ENCODE measurements at regions not wholly inside any gene's neighbourhood (a gene's known extent, or its start where the extent isn't known, plus 50 kb on each side); places are given as distances from the start of the nearest gene placed in this dataset.

DNA sequence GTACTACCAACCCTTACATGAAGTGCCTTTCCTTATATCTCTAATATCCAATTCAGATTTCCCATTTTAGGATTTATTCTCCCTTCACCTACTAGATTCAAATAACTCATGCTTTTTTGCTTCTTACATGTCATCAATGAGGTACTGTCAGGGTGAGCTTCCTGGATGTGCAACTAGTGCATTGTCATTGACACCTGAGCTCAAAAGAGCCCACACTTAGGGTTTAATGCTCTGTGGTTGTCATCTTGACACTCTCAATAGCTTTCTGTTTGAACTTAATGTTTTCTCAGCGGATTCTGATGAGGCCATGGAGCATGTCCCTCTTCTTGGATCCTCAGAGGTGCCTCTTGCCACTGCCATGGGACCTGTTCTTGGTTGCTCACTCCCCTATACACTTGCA is 1033.3 kb upstream of the EYS start:
- H3K36me3 Mint-ChIP-seq (ENCODE audit: insufficient read depth), result no peaks in the 10 kb centered on the region
- ATAC-seq (replicated peaks), result no peak
- H3K4me3 Mint-ChIP-seq, result no peak overlapping the region
- H3K9me3 Mint-ChIP-seq, result peaks cover 6 to 9% of the 10 kb centered on the region in 2 donors
- no peak overlapping the region for H3K27ac Mint-ChIP-seq
- H3K4me1 Mint-ChIP-seq (ENCODE audit: low read depth in 2 of 2), result no peaks in the 10 kb centered on the region
- H3K27me3 Mint-ChIP-seq, result no peaks in the 10 kb centered on the region
- no peak for DNase-seq

DNA sequence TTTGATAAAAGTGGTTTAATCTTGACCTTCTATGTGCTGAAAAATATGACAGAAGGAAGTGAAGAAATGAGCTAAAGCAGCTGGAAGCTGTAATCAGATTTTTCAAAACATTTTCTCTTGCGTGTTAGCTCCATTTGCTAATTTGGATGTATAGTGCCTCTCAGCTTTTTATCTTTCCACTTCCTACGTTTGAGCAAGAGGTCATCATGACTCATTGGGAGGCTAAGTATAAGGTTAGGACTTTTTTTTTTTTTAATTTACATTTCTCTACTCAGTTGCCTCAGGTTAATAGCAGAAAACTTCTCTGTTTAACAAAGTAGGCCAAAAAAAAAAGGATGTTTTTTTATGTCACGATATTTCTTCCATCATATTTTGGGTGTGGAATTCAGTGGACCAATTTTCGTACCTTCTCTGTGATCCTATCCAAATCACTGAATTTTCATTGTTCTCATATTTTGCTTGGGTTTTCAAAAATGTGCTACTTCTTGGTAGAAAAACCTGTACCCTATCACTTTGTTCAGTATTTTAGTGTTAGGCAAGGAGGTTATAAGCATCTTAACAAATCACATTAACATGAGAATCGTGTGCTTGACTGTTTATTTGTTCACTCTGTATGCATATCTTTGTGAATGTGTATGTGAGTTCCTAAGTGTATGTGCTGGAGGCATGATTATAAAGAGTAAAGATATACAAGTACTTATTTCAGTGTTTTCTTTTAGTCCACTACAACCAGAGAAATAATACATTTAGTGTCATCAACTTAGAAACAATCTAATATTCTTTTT is 1028.3 kb upstream of the EYS start:
- Mint-ChIP-seq H3K36me3 (ENCODE audit: insufficient read depth) (no peaks in the 10 kb centered on the region), H3K4me1 (ENCODE audit: low read depth in 2 of 2) (no peaks in the 10 kb centered on the region), H3K27ac (no peak overlapping the region), H3K27me3 (no peaks in the 10 kb centered on the region), H3K9me3 (peaks cover 10 to 12% of the 10 kb centered on the region in 2 donors), H3K4me3 (no peak overlapping the region)
- no peak for ATAC-seq (replicated peaks)
- no peak for DNase-seq

DNA sequence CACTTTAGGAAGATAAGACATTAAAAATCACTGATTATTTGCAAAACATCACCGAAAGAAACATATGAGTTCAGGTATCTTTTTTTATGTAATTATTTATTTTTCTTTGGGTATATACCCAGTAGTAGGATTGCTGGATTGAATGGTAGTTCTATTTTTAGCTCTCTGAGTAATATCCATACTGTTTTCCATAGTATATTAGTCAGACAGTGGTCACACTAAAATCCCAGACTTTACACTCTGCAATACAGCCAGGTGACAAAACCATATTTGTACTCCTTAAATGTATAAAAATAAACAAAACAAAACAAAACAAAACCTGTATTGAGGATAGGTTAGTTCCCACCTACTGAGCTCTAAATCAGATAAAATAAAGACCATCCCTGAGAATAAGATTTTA is 1024.3 kb upstream of the EYS start:
- ATAC-seq (replicated peaks) (no peak), DNase-seq (no peak)
- Mint-ChIP-seq H3K4me3 (no peak overlapping the region), H3K4me1 (ENCODE audit: low read depth in 2 of 2) (no peaks in the 10 kb centered on the region), H3K27me3 (no peaks in the 10 kb centered on the region), H3K9me3 (peaks cover 6 to 10% of the 10 kb centered on the region in 2 donors), H3K27ac (no peak overlapping the region), H3K36me3 (ENCODE audit: insufficient read depth) (no peaks in the 10 kb centered on the region)

DNA sequence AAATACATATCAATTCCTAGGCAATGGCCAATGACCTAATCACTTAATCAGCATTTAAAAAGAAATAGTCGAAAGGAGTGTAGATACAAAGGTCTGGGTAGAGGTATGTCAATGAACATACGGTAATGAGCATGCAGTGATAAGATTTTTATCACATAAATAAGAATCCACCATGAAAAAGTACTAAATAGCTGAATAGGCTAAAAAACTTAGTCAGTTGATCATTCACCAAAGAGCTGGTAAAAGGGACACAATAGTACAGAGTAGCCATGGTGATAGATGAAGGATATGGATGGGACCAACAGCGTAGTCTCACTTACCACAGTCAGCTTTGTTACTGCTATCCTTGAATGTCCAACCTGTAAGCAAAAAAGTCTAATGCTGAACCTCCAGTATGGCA is 1018.6 kb upstream of the EYS start:
- DNase-seq, result no peak
- no peak for ATAC-seq (replicated peaks)
- Mint-ChIP-seq H3K4me3 (no peak overlapping the region), H3K4me1 (ENCODE audit: low read depth in 2 of 2) (no peaks in the 10 kb centered on the region), H3K27ac (no peak overlapping the region), H3K9me3 (peaks cover 0 to 10% of the 10 kb centered on the region in 2 donors), H3K36me3 (ENCODE audit: insufficient read depth) (no peaks in the 10 kb centered on the region), H3K27me3 (no peaks in the 10 kb centered on the region)

DNA sequence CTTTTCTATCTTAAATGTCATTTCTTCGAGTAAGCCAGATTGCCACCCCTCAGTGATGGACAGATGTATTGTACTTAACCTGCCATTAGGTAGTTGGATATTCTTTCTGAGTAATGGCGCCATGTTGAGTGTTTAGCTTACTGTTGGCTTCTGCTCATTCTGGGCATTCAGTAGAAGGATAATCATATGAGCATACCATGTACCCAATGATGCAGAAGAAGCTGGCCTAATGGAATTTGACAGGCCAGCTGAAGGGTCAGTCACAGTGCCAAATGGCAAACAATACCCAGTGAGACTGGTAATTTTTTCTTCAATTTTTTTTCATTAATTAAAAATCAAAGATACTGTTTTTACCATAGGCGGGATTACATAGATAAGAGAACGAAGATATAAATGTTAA is 1010.8 kb upstream of the EYS start:
- Mint-ChIP-seq H3K4me1 (ENCODE audit: low read depth in 2 of 2) (no peaks in the 10 kb centered on the region), H3K4me3 (no peak overlapping the region), H3K9me3 (peaks cover 0 to 11% of the 10 kb centered on the region in 2 donors), H3K36me3 (ENCODE audit: insufficient read depth) (no peaks in the 10 kb centered on the region), H3K27me3 (no peaks in the 10 kb centered on the region), H3K27ac (no peak overlapping the region)
- no peak for DNase-seq
- ATAC-seq (replicated peaks), result no peak

DNA sequence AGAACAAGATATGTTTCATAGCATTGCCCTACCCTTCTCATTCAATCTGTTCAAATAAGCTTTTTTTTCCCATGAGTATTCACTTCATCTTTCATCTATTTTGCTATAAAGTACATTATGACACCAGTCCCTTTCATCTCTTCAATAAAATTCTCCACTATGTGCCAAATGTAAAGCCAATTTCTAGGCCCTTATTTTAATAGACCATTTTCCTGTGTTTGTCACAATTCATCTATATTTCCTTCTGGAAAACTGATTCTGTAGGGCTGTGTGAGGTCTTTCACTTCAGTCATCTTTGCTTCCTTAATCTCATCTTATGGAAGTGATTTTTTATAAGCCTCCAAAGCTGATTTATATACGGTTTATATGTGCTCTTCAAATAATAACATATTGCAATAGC is 992.4 kb upstream of the EYS start:
- H3K9me3 Mint-ChIP-seq, result peaks cover 0 to 7% of the 10 kb centered on the region in 2 donors
- H3K27ac Mint-ChIP-seq, result no peak overlapping the region
- H3K4me3 Mint-ChIP-seq, result no peak overlapping the region
- DNase-seq (no peak), ATAC-seq (replicated peaks) (no peak)
- no peaks in the 10 kb centered on the region for H3K27me3 Mint-ChIP-seq
- no peaks in the 10 kb centered on the region for H3K4me1 Mint-ChIP-seq (ENCODE audit: low read depth in 2 of 2)
- no peaks in the 10 kb centered on the region for H3K36me3 Mint-ChIP-seq (ENCODE audit: insufficient read depth)

DNA sequence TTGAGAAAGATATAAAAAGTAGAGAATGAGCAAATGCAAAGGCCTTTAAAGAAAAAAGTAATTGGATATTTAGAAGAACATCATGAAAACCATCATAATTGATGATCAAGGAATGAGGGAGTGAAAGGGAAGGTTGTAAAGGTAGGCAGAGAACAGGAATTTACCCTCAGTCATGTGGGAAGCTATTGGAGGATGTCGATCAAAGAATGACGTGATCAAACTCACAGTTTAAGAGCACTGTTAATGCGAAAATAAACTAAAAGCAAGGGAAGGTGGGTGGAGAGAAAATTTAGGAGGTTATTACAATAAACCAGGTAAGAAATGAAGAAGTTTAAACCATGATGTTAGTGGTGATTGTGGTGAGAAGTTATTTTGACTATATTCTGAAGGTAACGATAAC is 982.6 kb upstream of the EYS start:
- Mint-ChIP-seq H3K4me1 (ENCODE audit: low read depth in 2 of 2) (no peaks in the 10 kb centered on the region), H3K27me3 (no peaks in the 10 kb centered on the region), H3K27ac (no peak overlapping the region), H3K36me3 (ENCODE audit: insufficient read depth) (no peaks in the 10 kb centered on the region), H3K4me3 (no peak overlapping the region), H3K9me3 (peaks cover 7 to 28% of the 10 kb centered on the region in 2 donors)
- ATAC-seq (replicated peaks) (no peak), DNase-seq (no peak)

DNA sequence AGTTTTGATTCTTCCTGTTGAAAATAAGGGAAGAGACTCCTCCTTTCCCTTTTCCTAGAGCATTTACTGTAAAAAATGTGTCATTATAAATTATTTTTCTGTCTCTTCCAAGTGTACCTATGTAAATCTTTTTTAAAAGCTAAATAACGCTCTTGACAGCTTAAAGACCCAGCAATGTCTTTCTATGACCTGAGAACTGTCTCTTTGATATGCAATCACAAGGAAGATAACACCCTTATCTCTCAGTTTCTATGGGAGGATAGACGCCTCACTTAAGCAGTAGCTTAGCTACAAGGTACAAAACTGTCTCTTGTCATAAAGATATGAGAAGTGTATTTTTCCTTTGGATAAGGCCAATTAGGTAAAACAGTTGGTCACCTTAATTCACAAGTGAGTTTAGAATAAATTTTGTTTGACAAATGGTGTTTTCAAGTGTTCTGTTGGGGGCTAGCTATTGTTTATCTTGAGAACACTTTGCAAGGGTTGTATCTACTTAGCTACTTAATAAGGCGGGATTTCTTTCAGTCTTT is 980.6 kb upstream of the EYS start:
- Mint-ChIP-seq H3K27ac (no peak overlapping the region), H3K4me3 (no peak overlapping the region), H3K9me3 (peaks cover 7 to 19% of the 10 kb centered on the region in 2 donors), H3K4me1 (ENCODE audit: low read depth in 2 of 2) (no peaks in the 10 kb centered on the region), H3K36me3 (ENCODE audit: insufficient read depth) (no peaks in the 10 kb centered on the region), H3K27me3 (no peaks in the 10 kb centered on the region)
- no peak for DNase-seq
- ATAC-seq (replicated peaks), result no peak

DNA sequence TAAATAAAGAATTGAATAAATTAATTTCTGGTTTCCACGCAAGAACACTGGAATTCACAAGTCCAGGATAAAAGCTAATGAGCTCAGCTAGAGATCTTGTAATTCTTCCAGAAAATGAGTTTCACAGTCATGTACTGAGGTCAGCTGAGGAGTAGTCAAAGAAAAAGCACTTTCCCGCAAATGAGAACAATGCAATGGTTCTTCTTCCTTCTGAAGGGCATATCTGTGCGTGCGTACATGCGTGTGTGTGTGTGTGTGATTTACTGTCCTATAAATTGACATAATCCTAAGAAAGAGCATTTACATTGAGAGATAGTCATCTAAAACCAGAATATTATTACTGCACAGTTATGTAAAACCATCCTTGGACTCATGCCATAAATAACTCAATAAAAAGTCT is 968.9 kb upstream of the EYS start:
- ATAC-seq (replicated peaks) (no peak), DNase-seq (no peak)
- H3K4me1 Mint-ChIP-seq (ENCODE audit: low read depth in 2 of 2), result no peaks in the 10 kb centered on the region
- no peak overlapping the region for H3K4me3 Mint-ChIP-seq
- no peaks in the 10 kb centered on the region for H3K36me3 Mint-ChIP-seq (ENCODE audit: insufficient read depth)
- no peak overlapping the region for H3K27ac Mint-ChIP-seq
- H3K9me3 Mint-ChIP-seq, result peaks cover 0 to 4% of the 10 kb centered on the region in 2 donors
- H3K27me3 Mint-ChIP-seq, result no peaks in the 10 kb centered on the region

DNA sequence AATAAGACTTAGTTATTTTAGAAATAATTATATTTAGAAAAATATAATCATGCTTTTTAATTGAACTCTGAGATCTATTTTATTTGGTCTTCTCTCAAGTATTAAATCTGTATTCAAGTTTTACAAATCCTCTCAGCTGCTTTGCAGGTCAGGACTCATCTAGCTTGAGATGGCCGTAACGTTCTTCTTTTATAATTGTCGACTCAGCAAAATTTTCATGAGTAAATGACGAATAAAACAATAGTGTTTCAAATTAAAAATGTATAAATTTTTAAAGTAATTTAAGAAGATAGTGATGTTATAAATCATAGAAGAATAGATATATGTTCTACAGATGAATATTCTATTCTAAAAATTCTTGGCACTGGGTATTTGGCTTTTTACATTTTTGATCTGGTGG is 957.1 kb upstream of the EYS start:
- ATAC-seq (replicated peaks) (no peak), DNase-seq (no peak)
- Mint-ChIP-seq H3K36me3 (ENCODE audit: insufficient read depth) (no peaks in the 10 kb centered on the region), H3K27me3 (no peaks in the 10 kb centered on the region), H3K4me3 (no peak overlapping the region), H3K27ac (no peak overlapping the region), H3K4me1 (ENCODE audit: low read depth in 2 of 2) (no peaks in the 10 kb centered on the region), H3K9me3 (peaks cover 6 to 7% of the 10 kb centered on the region in 2 donors)

DNA sequence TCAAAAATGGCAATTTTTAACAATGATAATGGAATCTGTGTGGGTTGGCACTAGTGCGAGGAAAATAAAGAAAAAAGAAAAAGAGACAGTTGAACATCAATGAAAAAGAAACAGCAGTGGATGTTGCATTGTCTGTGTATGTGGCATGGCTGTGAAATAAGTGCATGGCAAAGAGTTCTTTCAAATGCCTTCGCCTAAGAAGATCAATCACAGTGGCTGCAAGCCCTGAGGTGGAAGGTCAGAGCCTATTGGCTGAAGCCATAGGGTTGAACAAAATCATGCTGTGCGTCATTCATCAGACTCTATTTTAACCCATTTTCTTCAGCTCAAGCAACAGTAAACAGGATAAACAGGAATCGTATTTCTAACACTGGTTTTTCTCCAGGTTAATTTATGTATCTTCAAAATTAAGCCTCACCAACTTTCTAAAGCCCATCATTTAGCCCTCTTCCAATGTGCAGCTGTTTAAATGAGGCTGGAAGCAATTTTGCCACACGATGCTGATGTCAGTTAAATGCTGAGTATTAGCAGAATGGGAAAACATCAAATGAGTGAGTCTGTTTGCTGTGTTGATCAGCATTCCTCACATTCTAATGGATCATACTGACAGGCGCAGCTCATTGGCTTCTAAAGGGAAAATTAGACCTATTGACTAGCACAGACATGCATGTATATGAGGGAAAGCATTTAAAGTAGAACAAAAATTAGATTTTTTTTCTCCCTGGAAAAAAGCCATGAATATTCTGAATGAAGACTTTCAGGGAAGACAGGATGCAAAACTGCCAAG is 955.9 kb upstream of the EYS start:
- no peak overlapping the region for H3K27ac Mint-ChIP-seq
- no peaks in the 10 kb centered on the region for H3K27me3 Mint-ChIP-seq
- H3K36me3 Mint-ChIP-seq (ENCODE audit: insufficient read depth), result no peaks in the 10 kb centered on the region
- DNase-seq, result no peak
- no peak for ATAC-seq (replicated peaks)
- H3K4me3 Mint-ChIP-seq, result no peak overlapping the region
- no peaks in the 10 kb centered on the region for H3K4me1 Mint-ChIP-seq (ENCODE audit: low read depth in 2 of 2)
- peaks cover 5 to 7% of the 10 kb centered on the region in 2 donors for H3K9me3 Mint-ChIP-seq

DNA sequence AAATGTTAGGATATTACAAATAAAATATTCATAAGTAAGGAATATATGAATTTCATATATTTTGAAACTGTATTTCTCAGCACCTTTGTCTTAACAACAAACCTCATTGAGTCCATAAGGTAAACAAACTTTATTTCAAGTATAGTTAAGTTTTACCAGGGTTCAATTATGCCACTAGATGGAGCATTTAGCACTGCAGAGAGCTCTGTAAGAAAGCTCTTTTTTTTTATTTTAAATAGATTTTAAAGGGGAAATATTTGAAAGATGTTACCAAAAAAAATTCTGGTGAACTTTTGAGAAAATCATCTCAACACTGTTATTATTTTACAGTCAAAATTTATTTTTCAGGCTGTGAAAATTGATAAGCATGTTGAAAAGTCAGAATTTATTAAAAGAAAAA is 955.2 kb upstream of the EYS start:
- Mint-ChIP-seq H3K36me3 (ENCODE audit: insufficient read depth) (no peaks in the 10 kb centered on the region), H3K4me1 (ENCODE audit: low read depth in 2 of 2) (no peaks in the 10 kb centered on the region), H3K4me3 (no peak overlapping the region), H3K27me3 (no peaks in the 10 kb centered on the region), H3K27ac (no peak overlapping the region), H3K9me3 (peaks cover 6 to 7% of the 10 kb centered on the region in 2 donors)
- no peak for DNase-seq
- ATAC-seq (replicated peaks), result no peak

DNA sequence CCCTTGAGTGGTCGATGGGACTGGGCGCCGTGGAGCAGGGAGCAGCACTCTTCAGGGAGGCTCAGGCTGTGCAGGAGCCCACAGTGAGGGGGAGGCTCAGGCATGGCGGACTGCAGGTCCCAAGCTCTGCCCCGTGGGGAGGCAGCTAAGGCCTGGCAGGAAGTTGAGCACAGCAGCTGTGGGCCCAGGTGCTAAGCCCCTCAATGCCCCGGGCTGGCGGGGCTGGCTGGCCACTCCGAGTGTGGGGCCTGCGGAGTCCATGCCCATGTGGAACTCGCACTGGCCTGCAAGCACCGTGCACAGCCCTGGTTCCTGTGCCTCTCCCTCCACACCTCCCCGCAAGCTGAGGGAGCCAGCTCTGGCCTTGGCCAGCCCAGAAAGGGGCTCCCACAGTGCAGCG is 948.4 kb upstream of the EYS start:
- H3K9me3 Mint-ChIP-seq, result peaks cover 2 to 5% of the 10 kb centered on the region in 2 donors
- H3K27ac Mint-ChIP-seq, result no peak overlapping the region
- no peak for ATAC-seq (replicated peaks)
- H3K36me3 Mint-ChIP-seq (ENCODE audit: insufficient read depth), result no peaks in the 10 kb centered on the region
- H3K4me3 Mint-ChIP-seq, result no peak overlapping the region
- H3K27me3 Mint-ChIP-seq, result no peaks in the 10 kb centered on the region
- DNase-seq, result no peak
- H3K4me1 Mint-ChIP-seq (ENCODE audit: low read depth in 2 of 2), result no peaks in the 10 kb centered on the region

DNA sequence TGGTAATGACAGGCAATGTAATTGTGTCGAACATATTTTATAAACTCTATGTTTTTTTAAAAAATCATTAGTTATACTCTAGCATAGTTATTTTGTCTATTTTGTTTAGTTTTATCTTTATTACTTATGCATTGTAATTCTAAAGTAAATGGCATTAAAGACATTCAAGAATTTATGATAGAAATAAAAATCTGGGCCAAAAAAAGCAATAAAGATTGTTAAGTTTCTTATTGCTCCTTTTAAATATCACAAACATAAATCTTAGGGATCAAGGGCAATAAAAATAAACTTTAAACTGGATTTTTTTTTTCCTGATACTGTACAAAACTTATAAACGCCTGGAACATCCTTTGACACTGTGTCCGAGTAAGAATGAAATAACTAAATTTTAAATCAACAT is 931.5 kb upstream of the EYS start:
- ATAC-seq (replicated peaks) (no peak), DNase-seq (no peak)
- Mint-ChIP-seq H3K9me3 (peaks cover 3 to 17% of the 10 kb centered on the region in 2 donors), H3K27me3 (no peaks in the 10 kb centered on the region), H3K4me1 (ENCODE audit: low read depth in 2 of 2) (no peaks in the 10 kb centered on the region), H3K27ac (no peak overlapping the region), H3K4me3 (no peak overlapping the region), H3K36me3 (ENCODE audit: insufficient read depth) (no peaks in the 10 kb centered on the region)
